Sigmoid colon (tissue), 6 donors: ENCODE measurements at regions not wholly inside any gene's neighbourhood (a gene's known extent, or its start where the extent isn't known, plus 50 kb on each side); places are given as distances from the start of the nearest gene placed in this dataset.

Experiments used
- DNase-seq: peaks from one replicate; pipeline ENCODE4 v3.0.0-alpha.2; 2019
- H3K27ac ChIP-seq, 4 donors: fragments of 200-600 bp; sonication (generic); one replicate each; pipeline ENCODE4 v1.5.1; 2016 to 2019; ENCODE audit warnings: mild to moderate bottlenecking in 1 of 4
- H3K27me3 ChIP-seq, 3 donors: fragments of 200-600 bp; sonication (generic); one replicate each; pipeline ENCODE4 v1.5.1; 2019; ENCODE audit warnings: mild to moderate bottlenecking in 1 of 3
- H3K36me3 ChIP-seq, 4 donors: fragments of 200-600 bp; sonication (generic); one replicate each; pipeline ENCODE4 v1.5.1; 2016 to 2019
- H3K4me1 ChIP-seq, 4 donors: fragments of 200-600 bp; sonication (generic); one replicate each; pipeline ENCODE4 v1.5.1; 2017 to 2019
- H3K4me3 ChIP-seq, 4 donors: fragments of 200-600 bp; sonication (generic); one replicate each; pipeline ENCODE4 v1.5.1; 2017 to 2019; ENCODE audit warnings: mild to moderate bottlenecking in 2 of 4, moderate library complexity in 1 of 4
- H3K9me3 ChIP-seq, 4 donors: fragments of 200-600 bp in 3 of 4; sonication (generic) in 3 of 4; one replicate each; pipeline versions ENCODE4 v1.5.1 to v1.6.1; 2013 to 2019
- EP300 ChIP-seq, 4 donors: sonication (generic); formaldehyde crosslinking; IDR thresholded peaks; one replicate each; pipeline ENCODE4 v1.6.1; 2017; ENCODE audit warnings: antibody characterized with exemption in 4 of 4
- POLR2A ChIP-seq, 2 donors: fragments of 450-650 bp; IDR thresholded peaks; one replicate each; pipeline ENCODE4 v1.6.1; 2016; ENCODE audit warnings: antibody characterized with exemption in 2 of 2, mild to moderate bottlenecking in 2 of 2, moderate library complexity in 2 of 2
- POLR2AphosphoS5 ChIP-seq, 4 donors: sonication (generic); formaldehyde crosslinking; IDR thresholded peaks; one replicate each; pipeline ENCODE4 v1.6.1; 2017; ENCODE audit warnings: antibody characterized with exemption in 4 of 4
- WGBS, 2 donors: extraction: QIAGEN DNeasy Blood & Tissue Kit; methylation state at CpG; one replicate each; pipeline ENCODE4 v1.1.7; 2013; 5-methylcytosine and 5-hydroxymethylcytosine counted together
- intact Hi-C: fragments of 100-400 bp; cut with DNase I; formaldehyde crosslinking; loops from one replicate; pipeline ENCODE4 v1.15.1; 2023
- TF ChIP-seq, protein P1 (sequence below), 4 experiments: fragments of 450-650 bp in 3 of 4; fragments of 200-600 bp in 1 of 4; IDR thresholded peaks; one replicate each; pipeline ENCODE4 v1.5.1; 2016 to 2019; ENCODE audit warnings: antibody characterized with exemption in 4 of 4, mild to moderate bottlenecking in 3 of 4, moderate library complexity in 2 of 4
- donor health status: healthy with polysubstance abuse.
- donor health status: healthy.

DNA sequence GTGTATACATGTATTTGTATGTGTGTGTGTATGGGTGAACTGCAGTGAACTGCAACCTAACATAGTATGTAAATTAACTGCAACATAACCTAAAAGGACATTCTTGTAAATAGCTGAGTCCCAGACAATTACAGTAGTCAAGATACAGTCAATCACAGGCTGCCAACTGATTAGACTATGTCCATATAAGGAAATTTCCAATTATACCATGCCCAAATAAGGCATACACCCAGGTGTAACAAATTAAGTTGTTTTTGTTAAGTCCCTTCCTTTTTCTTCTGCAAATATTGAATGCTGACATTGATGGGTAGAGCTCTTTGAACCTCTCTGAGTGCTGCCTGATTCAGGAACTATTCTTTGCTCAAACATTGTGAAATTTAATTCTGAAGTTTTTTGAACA is 594.6 kb upstream of the FAM174A start:
- no peak overlapping the region for H3K27ac ChIP-seq
- intact Hi-C loops = no loop called here
- no peak for DNase-seq
- no peaks in the 10 kb centered on the region for H3K36me3 ChIP-seq
- TF ChIP-seq, protein P1, sequence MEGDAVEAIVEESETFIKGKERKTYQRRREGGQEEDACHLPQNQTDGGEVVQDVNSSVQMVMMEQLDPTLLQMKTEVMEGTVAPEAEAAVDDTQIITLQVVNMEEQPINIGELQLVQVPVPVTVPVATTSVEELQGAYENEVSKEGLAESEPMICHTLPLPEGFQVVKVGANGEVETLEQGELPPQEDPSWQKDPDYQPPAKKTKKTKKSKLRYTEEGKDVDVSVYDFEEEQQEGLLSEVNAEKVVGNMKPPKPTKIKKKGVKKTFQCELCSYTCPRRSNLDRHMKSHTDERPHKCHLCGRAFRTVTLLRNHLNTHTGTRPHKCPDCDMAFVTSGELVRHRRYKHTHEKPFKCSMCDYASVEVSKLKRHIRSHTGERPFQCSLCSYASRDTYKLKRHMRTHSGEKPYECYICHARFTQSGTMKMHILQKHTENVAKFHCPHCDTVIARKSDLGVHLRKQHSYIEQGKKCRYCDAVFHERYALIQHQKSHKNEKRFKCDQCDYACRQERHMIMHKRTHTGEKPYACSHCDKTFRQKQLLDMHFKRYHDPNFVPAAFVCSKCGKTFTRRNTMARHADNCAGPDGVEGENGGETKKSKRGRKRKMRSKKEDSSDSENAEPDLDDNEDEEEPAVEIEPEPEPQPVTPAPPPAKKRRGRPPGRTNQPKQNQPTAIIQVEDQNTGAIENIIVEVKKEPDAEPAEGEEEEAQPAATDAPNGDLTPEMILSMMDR (IDR thresholded peaks at IDR 0.05) = no peak
- no peaks in the 10 kb centered on the region for H3K27me3 ChIP-seq
- no peaks in the 10 kb centered on the region for H3K4me1 ChIP-seq
- H3K4me3 ChIP-seq = no peak overlapping the region
- no peaks in the 10 kb centered on the region for H3K9me3 ChIP-seq

DNA sequence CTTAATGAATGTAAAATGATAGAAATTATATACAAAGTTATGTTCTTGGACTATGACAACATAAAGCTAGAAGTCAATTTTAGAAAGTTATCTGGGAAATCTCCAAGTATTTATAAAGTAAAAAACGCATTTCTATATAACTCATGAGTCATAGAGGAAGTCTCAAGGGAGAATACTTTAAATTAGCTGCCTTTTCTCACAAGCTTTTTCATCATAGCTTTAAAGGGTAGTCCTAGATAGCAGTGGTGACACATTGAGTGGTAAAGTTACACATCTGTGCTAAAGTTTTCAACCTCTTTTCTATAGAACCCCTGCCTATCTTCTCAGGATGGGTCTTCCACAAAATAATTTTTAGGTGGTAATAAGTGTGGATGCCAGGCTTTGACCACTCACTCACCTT is 598.3 kb upstream of the FAM174A start:
- WGBS, 2 donors = 15 to 26% methylated on average over 1 of the region's 1 CpG
- intact Hi-C loops = no loop called here

DNA sequence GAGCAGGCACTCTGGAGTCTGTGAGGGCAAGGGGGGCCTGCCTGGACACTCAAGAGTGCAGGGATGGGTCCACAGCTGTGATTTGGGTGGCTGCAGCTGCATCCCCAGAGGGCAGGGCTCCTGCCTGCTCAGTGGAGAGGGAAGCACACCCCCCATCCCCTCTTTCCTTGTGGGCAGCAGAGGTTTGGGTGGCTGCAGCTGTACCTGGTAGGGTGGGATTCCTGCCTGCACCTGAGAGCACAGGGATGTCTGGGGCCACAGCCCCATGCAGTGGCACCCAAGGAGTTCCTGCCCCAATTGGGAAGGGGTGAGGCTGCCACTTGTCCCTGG is 605.4 kb upstream of the FAM174A start:
- Histone ChIP-seq H3K27me3 (no peaks in the 10 kb centered on the region), H3K9me3 (no peaks in the 10 kb centered on the region), H3K27ac (no peak overlapping the region), H3K4me1 (no peaks in the 10 kb centered on the region), H3K36me3 (no peaks in the 10 kb centered on the region), H3K4me3 (no peak overlapping the region)
- DNase-seq = no peak
- intact Hi-C loops = no loop called here
- TF ChIP-seq, protein P1 (IDR thresholded peaks at IDR 0.05) = no peak
- TF ChIP-seq POLR2AphosphoS5 (IDR thresholded peaks at IDR 0.05) = no peak
- no peak for TF ChIP-seq EP300 (IDR thresholded peaks at IDR 0.05)
- TF ChIP-seq POLR2A (IDR thresholded peaks at IDR 0.05) = no peak

More for the DNA sequence above, 598.3 kb upstream of the FAM174A start:
- H3K36me3 ChIP-seq = no peaks in the 10 kb centered on the region
- H3K4me1 ChIP-seq = no peaks in the 10 kb centered on the region
- H3K27me3 ChIP-seq = no peaks in the 10 kb centered on the region
- TF ChIP-seq POLR2AphosphoS5 (IDR thresholded peaks at IDR 0.05) (no peak), POLR2A (IDR thresholded peaks at IDR 0.05) (no peak), EP300 (IDR thresholded peaks at IDR 0.05) (no peak)
- TF ChIP-seq, protein P1 (IDR thresholded peaks at IDR 0.05) = no peak
- no peak for DNase-seq
- no peak overlapping the region for H3K4me3 ChIP-seq
- no peaks in the 10 kb centered on the region for H3K9me3 ChIP-seq
- H3K27ac ChIP-seq = no peak overlapping the region

DNA sequence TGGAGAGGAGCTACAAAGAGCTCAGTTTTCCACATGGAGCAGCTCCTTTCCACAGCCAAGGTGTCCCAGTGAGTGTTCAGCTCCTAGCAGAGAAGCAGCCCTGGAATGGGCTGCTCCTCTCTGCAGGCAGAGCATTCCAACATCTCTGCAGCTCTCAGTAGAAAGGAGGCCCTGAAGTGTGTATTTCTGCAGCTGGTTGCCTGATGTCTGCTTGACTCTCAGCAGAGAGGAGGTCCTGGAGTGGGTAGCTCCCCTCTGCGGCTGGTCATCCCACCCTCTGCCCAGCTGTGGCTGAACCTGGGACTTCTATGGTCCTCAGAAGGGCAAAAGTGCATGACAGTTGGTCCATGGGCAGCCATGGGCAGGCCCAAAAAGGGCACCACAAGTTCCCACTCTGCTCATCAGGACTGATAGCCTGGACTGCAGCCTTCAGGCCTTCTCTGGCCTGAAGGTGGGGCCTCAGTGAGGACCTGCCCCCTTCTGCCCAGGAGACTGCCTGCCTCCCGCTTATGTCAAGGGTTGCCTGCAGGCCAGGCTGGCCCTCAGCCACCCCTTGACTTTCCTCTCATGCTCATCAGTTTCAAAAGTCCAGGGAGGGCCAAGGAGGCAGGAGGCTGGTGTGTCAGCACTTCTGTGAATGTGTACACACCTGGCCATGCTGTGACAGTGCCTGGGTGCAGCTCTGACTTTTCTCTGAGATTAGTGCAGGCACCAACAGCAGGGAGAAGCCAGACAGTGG is 605.9 kb upstream of the FAM174A start:
- 91 to 93% methylated on average over 2 of the region's 2 CpGs for WGBS, 2 donors
- Histone ChIP-seq H3K27me3 (no peaks in the 10 kb centered on the region), H3K4me3 (no peak overlapping the region), H3K27ac (no peak overlapping the region), H3K36me3 (no peaks in the 10 kb centered on the region), H3K9me3 (no peaks in the 10 kb centered on the region), H3K4me1 (no peaks in the 10 kb centered on the region)
- intact Hi-C loops = no loop called here
- no peak for DNase-seq
- TF ChIP-seq, protein P1 (IDR thresholded peaks at IDR 0.05) = no peak
- TF ChIP-seq POLR2A (IDR thresholded peaks at IDR 0.05) = no peak
- no peak for TF ChIP-seq POLR2AphosphoS5 (IDR thresholded peaks at IDR 0.05)
- TF ChIP-seq EP300 (IDR thresholded peaks at IDR 0.05) = no peak

DNA sequence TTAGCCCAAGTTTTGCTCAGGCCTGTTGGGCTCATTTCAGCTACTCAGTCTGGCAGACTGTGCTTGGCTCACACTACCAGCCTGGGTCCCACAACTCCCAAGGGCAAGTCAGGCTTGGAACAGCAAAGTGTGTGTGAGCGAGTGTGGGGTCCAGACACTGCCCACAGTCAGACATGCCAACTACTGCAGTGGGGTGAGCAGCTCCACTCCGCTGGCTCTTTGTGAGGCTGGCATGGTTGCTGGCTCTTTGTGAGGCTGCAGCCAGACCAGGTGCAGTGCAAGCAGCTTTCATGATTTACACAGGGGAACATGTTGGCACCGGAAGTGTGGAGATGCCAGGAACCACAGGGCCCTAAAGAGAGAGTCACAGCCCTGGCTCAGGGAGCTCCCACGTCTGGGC is 606.7 kb upstream of the FAM174A start:
- 80 to 86% methylated on average over 4 of the region's 4 CpGs for WGBS, 2 donors
- no peaks in the 10 kb centered on the region for H3K9me3 ChIP-seq
- no peak for TF ChIP-seq POLR2AphosphoS5 (IDR thresholded peaks at IDR 0.05)
- TF ChIP-seq, protein P1 (IDR thresholded peaks at IDR 0.05) = no peak
- no peak for TF ChIP-seq EP300 (IDR thresholded peaks at IDR 0.05)
- TF ChIP-seq POLR2A (IDR thresholded peaks at IDR 0.05) = no peak
- no peak overlapping the region for H3K4me3 ChIP-seq
- no peaks in the 10 kb centered on the region for H3K27me3 ChIP-seq
- intact Hi-C loops = no loop called here
- H3K27ac ChIP-seq = no peak overlapping the region
- DNase-seq = no peak
- H3K36me3 ChIP-seq = no peaks in the 10 kb centered on the region
- no peaks in the 10 kb centered on the region for H3K4me1 ChIP-seq
